ENCODE measurements at regions not wholly inside any gene's neighbourhood (a gene's known extent, or its start where the extent isn't known, plus 50 kb on each side); places are given as distances from the start of the nearest gene placed in this dataset.

DNA sequence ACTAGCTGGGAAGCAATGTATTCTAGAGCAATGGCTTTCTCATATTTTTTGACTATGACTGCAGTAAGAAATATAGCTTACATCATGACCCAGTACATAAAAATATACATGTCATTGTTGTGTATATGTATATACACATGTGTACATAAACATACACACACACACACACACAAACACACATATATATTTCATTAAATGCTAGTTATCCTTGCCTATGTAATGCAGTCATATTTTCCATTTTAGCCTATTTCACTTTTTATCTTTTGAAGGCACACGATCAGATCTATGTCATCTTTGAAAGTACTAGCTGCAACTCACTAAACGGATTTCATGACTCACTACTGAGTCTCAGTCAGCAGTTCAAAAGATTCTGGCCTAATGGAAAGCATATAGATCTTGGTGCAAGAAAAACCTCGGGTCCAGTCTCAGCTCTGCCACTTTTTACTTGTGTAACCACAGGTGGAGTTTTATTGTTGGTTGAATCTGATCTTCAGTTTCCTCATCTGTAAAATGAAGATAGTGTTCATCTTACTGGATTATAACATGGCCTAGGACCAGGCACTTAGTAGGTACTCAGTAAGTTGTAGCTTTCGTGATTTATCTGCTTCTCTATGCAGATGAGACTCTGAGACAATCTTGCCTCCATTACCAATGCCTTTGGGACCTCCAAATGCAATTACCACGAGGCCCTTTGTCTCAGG is 325.6 kb downstream of the RRAGC start:
- H3K27me3 ChIP-seq (ENCODE audit: low read depth) = no peaks in the 10 kb centered on the region
- no peak for DNase-seq
- TF ChIP-seq CTCF (IDR thresholded peaks at IDR 0.05) = no peak

DNA sequence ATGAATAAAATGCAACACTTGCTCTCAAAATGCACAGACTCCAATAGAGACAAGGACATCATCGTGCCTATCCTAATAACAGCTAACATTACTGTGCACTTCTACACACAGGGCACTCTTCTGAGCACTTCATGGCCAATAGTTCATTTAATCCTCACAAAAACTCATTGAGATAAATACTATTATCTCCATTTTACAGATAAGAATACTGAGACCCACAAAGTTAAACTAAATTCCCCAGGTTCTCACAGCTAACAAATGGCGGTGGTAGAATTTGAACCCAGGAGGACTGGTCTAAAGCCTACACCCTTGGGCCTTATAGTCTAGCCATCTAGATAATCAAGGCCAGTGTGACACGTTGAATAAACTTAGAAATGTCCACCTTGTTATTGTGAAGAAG is 328.6 kb downstream of the RRAGC start:
- no peak for TF ChIP-seq CTCF (IDR thresholded peaks at IDR 0.05)

More for the DNA sequence above, 325.6 kb downstream of the RRAGC start:
- Histone ChIP-seq H3K36me3 (no peaks in the 10 kb centered on the region), H3K9me3 (no peaks in the 10 kb centered on the region), H3K4me3 (no peak overlapping the region), H3K27ac (no peak overlapping the region), H3K4me1 (no peaks in the 10 kb centered on the region)
- intact Hi-C loops (cut with DNase I) = no loop called here
- ATAC-seq = no peak

DNA sequence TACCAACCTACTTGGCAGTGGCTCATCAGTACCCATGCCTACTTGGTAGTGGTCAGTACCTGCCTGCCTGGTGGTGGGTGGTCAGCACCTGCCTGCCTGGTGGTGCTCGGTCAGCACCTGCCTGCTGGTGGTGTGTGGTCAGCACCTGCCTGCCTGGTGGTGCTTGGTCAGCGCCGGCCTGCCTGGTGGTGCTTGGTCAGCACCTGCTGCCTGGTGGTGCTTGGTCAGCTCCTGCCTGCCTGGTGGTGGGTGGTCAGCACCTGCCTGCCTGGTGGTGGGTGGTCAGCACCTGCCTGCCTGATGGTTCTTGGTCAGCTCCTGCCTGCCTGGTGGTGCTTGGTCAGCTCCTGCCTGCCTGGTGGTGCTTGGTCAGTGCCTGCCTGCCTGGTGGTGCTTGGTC is 329.6 kb downstream of the RRAGC start:
- Histone ChIP-seq H3K9me3 (no peaks in the 10 kb centered on the region), H3K4me1 (peaks cover 9% of the 10 kb centered on the region), H3K27ac (no peak overlapping the region), H3K36me3 (no peaks in the 10 kb centered on the region), H3K27me3 (ENCODE audit: low read depth) (peaks cover 2% of the 10 kb centered on the region), H3K4me3 (no peak overlapping the region)
- ATAC-seq (no peak), DNase-seq (no peak)
- intact Hi-C loops (cut with DNase I) = no loop called here
- TF ChIP-seq CTCF (IDR thresholded peaks at IDR 0.05) = no peak

More for the DNA sequence above, 328.6 kb downstream of the RRAGC start:
- Histone ChIP-seq H3K27me3 (ENCODE audit: low read depth) (no peaks in the 10 kb centered on the region), H3K9me3 (no peaks in the 10 kb centered on the region), H3K4me1 (peaks cover 9% of the 10 kb centered on the region), H3K4me3 (no peak overlapping the region), H3K36me3 (no peaks in the 10 kb centered on the region), H3K27ac (no peak overlapping the region)
- no peak for ATAC-seq
- intact Hi-C loops (cut with DNase I) = no loop called here
- no peak for DNase-seq

GRCh38 chr1:38529391-38529790 is 330.2 kb downstream of the RRAGC start:
- Histone ChIP-seq H3K27me3 (ENCODE audit: low read depth) (peaks cover 5% of the 10 kb centered on the region), H3K4me1 (peaks cover 9% of the 10 kb centered on the region), H3K9me3 (no peaks in the 10 kb centered on the region), H3K4me3 (no peak overlapping the region), H3K27ac (no peak overlapping the region), H3K36me3 (no peaks in the 10 kb centered on the region)
- ATAC-seq (no peak), DNase-seq (no peak)
- intact Hi-C loops (cut with DNase I) = no loop called here
- no peak for TF ChIP-seq CTCF (IDR thresholded peaks at IDR 0.05)

DNA sequence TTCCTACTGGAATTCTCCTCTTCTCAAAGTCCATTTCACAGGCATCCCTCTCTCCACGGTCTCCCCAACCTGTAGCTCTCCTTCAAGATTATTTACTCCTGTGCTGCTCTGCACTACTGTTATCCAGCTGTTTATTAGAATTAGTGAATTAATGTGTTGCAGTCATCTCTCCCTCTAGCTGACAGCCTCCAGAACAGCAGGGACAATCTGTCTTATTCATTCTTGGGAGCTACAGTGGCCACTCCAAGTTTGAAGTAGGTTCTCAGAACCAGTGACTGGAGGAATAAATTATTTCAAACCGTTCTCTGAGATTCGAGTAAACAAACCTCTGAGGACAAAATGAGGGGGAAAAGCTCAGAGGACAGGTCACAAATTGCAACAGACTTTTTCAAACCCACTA is 330.9 kb downstream of the RRAGC start:
- TF ChIP-seq CTCF (IDR thresholded peaks at IDR 0.05) = peak; percentile 18
- no peak overlapping the region for H3K27ac ChIP-seq
- DNase-seq = no peak
- no peaks in the 10 kb centered on the region for H3K9me3 ChIP-seq
- peak; percentile 82 to 90 for ATAC-seq
- intact Hi-C loops (cut with DNase I) = no loop called here
- H3K4me3 ChIP-seq = no peak overlapping the region
- H3K27me3 ChIP-seq (ENCODE audit: low read depth) = peaks cover 5% of the 10 kb centered on the region
- H3K36me3 ChIP-seq = no peaks in the 10 kb centered on the region
- peaks cover 9% of the 10 kb centered on the region for H3K4me1 ChIP-seq
